Hippocampal formation (tissue), 2 donors: ENCODE measurements at regions not wholly inside any gene's neighbourhood (a gene's known extent, or its start where the extent isn't known, plus 50 kb on each side); places are given as distances from the start of the nearest gene placed in this dataset.
A peak's percentile ranks its signal among the peaks of the same experiment; 100 is the strongest.
"Not testable (repeated sequence)": the region's sequence is repeated elsewhere in the genome, so short reads cannot be mapped to it uniquely, and the experiment has no call there.

Source experiments
- DNase-seq, 2 donors: peaks; one replicate each; lab custom pipeline; 2025; lab: John Stamatoyannopoulos, UW

- no peak for DNase-seq
These were observed 201.2 kb downstream of the BCHE start for GRCh38 chr3:165635791-165636683.

- no peak for DNase-seq
These were observed 212.5 kb downstream of the BCHE start for GRCh38 chr3:165624761-165625160.

GRCh38 chr3:165622356-165622755 lies 214.9 kb downstream of the BCHE start:
- DNase-seq, result no peak

GRCh38 chr3:165619069-165619468 lies 218.2 kb downstream of the BCHE start:
- DNase-seq, result no peak

GRCh38 chr3:165617134-165617533 lies 220.1 kb downstream of the BCHE start:
- DNase-seq, result no peak

- DNase-seq, result no peak
These were observed 222.9 kb downstream of the BCHE start for GRCh38 chr3:165614337-165614736.

GRCh38 chr3:165613014-165613413 lies 224.2 kb downstream of the BCHE start:
- no peak for DNase-seq

- no peak for DNase-seq
These were observed 230.0 kb downstream of the BCHE start for GRCh38 chr3:165607221-165607620.

GRCh38 chr3:165603196-165603595 lies 234.0 kb downstream of the BCHE start:
- no peak for DNase-seq

GRCh38 chr3:165572566-165572965 lies 264.7 kb downstream of the BCHE start:
- not testable (repeated sequence) for DNase-seq

GRCh38 chr3:165568907-165569462 lies 268.2 kb downstream of the BCHE start:
- no peak for DNase-seq

GRCh38 chr3:165555785-165556184 lies 281.4 kb downstream of the BCHE start:
- no peak for DNase-seq

GRCh38 chr3:165553371-165553770 lies 283.9 kb downstream of the BCHE start:
- DNase-seq, result no peak

GRCh38 chr3:165549665-165550064 lies 287.6 kb downstream of the BCHE start:
- DNase-seq, result no peak

GRCh38 chr3:165549037-165549436 lies 288.2 kb downstream of the BCHE start:
- DNase-seq, result no peak

- no peak for DNase-seq
These were observed 292.2 kb downstream of the BCHE start for GRCh38 chr3:165545059-165545458.

GRCh38 chr3:165544432-165544831 lies 292.8 kb downstream of the BCHE start:
- no peak for DNase-seq

GRCh38 chr3:165538166-165538565 lies 299.1 kb downstream of the BCHE start:
- no peak for DNase-seq

- DNase-seq, result peak in 1 of 2 donors; percentile 38
These were observed 304.4 kb downstream of the BCHE start for GRCh38 chr3:165532851-165533250.

- DNase-seq, result no peak
These were observed 307.8 kb downstream of the BCHE start for GRCh38 chr3:165529451-165529850.

GRCh38 chr3:165526367-165526766 lies 310.9 kb downstream of the BCHE start:
- DNase-seq, result no peak

GRCh38 chr3:165523801-165524200 lies 313.4 kb downstream of the BCHE start:
- no peak for DNase-seq

GRCh38 chr3:165522386-165522785 lies 314.8 kb downstream of the BCHE start:
- DNase-seq, result no peak
